ENCODE measurements at regions not wholly inside any gene's neighbourhood (a gene's known extent, or its start where the extent isn't known, plus 50 kb on each side); places are given as distances from the start of the nearest gene placed in this dataset.

DNA sequence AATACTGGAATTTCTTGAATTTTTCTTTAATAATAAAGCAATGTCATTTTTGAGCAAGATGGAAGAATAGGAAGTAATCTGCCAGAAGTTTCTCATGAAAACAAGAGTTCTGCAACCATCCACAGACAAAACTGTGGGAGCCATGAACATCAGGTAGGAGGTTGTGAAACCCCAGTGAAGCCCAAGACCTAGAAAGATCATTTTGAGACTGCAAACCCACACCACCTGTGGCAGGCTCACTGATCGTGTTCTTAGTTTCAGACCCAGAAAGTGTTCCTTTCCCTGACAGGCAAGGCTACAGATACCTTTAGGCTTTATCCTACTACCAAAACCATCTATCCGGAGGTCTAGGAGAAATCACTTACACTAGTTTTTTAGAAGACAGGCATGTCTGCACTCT is 2189.8 kb upstream of the PCDH20 start:
- TF ChIP-seq KLF6 (CRISPR knock-in tag; IDR thresholded peaks at IDR 0.05) (no peak), JUN (CRISPR knock-in tag; IDR thresholded peaks at IDR 0.05) (no peak), CC2D1A (CRISPR knock-in tag; IDR thresholded peaks at IDR 0.05) (no peak), FOXJ3 (CRISPR knock-in tag; IDR thresholded peaks at IDR 0.05; ENCODE audit: borderline replicate concordance) (no peak)
- TF ChIP-seq, protein P1, sequence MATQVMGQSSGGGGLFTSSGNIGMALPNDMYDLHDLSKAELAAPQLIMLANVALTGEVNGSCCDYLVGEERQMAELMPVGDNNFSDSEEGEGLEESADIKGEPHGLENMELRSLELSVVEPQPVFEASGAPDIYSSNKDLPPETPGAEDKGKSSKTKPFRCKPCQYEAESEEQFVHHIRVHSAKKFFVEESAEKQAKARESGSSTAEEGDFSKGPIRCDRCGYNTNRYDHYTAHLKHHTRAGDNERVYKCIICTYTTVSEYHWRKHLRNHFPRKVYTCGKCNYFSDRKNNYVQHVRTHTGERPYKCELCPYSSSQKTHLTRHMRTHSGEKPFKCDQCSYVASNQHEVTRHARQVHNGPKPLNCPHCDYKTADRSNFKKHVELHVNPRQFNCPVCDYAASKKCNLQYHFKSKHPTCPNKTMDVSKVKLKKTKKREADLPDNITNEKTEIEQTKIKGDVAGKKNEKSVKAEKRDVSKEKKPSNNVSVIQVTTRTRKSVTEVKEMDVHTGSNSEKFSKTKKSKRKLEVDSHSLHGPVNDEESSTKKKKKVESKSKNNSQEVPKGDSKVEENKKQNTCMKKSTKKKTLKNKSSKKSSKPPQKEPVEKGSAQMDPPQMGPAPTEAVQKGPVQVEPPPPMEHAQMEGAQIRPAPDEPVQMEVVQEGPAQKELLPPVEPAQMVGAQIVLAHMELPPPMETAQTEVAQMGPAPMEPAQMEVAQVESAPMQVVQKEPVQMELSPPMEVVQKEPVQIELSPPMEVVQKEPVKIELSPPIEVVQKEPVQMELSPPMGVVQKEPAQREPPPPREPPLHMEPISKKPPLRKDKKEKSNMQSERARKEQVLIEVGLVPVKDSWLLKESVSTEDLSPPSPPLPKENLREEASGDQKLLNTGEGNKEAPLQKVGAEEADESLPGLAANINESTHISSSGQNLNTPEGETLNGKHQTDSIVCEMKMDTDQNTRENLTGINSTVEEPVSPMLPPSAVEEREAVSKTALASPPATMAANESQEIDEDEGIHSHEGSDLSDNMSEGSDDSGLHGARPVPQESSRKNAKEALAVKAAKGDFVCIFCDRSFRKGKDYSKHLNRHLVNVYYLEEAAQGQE (IDR thresholded peaks at IDR 0.05; ENCODE audit: borderline replicate concordance in 1 of 2, low read depth in 1 of 2, low read length in 2 of 2): no peak
